ENCODE measurements at regions not wholly inside any gene's neighbourhood (a gene's known extent, or its start where the extent isn't known, plus 50 kb on each side); places are given as distances from the start of the nearest gene placed in this dataset.

- DNase-seq (ENCODE audit: low read depth): no peak
- no peak for TF ChIP-seq CTCF (conservative IDR thresholded peaks at IDR 0.05; ENCODE audit: low read depth, low read length)
- H3K4me3 ChIP-seq (ENCODE audit: low read depth, low read length): no peak overlapping the region
Observed at GRCh38 chr3:118705487-118706219, 329.0 kb downstream of the IGSF11 start.

DNA sequence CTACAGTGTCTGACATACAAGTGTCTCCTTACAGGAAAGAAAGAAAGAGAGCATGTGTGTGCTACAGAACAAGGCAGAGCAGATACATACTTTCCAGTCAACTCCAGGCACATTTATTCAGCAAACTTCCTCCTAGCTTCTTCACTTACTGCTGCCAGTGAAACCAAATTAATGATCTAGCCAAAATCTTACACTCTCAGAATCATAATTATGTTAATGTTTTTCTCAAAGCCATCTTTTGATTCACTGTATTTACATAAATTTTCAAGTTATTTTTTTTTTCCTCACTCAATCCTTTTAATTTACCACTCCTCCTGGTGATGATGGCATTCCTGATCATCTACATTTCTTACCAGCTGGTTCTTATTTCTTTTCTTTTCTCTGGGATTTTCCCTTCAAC lies 326.7 kb downstream of the IGSF11 start:
- H3K4me3 ChIP-seq (ENCODE audit: low read depth, low read length): no peak overlapping the region
- no peak for DNase-seq (ENCODE audit: low read depth)

GRCh38 chr3:118710532-118710931 lies 324.1 kb downstream of the IGSF11 start:
- TF ChIP-seq CTCF (conservative IDR thresholded peaks at IDR 0.05; ENCODE audit: low read depth, low read length): no peak
- DNase-seq (ENCODE audit: low read depth): no peak
- no peak overlapping the region for H3K4me3 ChIP-seq (ENCODE audit: low read depth, low read length)

More for the DNA sequence above, 326.7 kb downstream of the IGSF11 start:
- no peak for TF ChIP-seq CTCF (conservative IDR thresholded peaks at IDR 0.05; ENCODE audit: low read depth, low read length)

GRCh38 chr3:118713502-118714207 lies 321.0 kb downstream of the IGSF11 start:
- no peak for TF ChIP-seq CTCF (conservative IDR thresholded peaks at IDR 0.05; ENCODE audit: low read depth, low read length)
- DNase-seq (ENCODE audit: low read depth): no peak
- H3K4me3 ChIP-seq (ENCODE audit: low read depth, low read length): no peak overlapping the region

GRCh38 chr3:118714800-118715199 lies 319.8 kb downstream of the IGSF11 start:
- no peak overlapping the region for H3K4me3 ChIP-seq (ENCODE audit: low read depth, low read length)
- DNase-seq (ENCODE audit: low read depth): no peak
- no peak for TF ChIP-seq CTCF (conservative IDR thresholded peaks at IDR 0.05; ENCODE audit: low read depth, low read length)

GRCh38 chr3:118729546-118729945 lies 305.1 kb downstream of the IGSF11 start:
- no peak for DNase-seq (ENCODE audit: low read depth)
- TF ChIP-seq CTCF (conservative IDR thresholded peaks at IDR 0.05; ENCODE audit: low read depth, low read length): no peak
- H3K4me3 ChIP-seq (ENCODE audit: low read depth, low read length): no peak overlapping the region

Measured in choroid plexus epithelial cell (primary cell).